Kidney epithelial cell (primary cell): ENCODE measurements at regions not wholly inside any gene's neighbourhood (a gene's known extent, or its start where the extent isn't known, plus 50 kb on each side); places are given as distances from the start of the nearest gene placed in this dataset.

Source experiments
- DNase-seq: peaks from one replicate; pipeline ENCODE4 v3.0.0-alpha.2; 2010; ENCODE audit warnings: low read depth
- H3K27me3 ChIP-seq: 2 replicates; pipeline ENCODE4 v1.6.0; 2011; ENCODE audit warnings: low read length; ENCODE audit not compliant: control insufficient read depth, insufficient read depth
- H3K36me3 ChIP-seq: 2 replicates; pipeline ENCODE4 v1.5.1; 2011; ENCODE audit warnings: low read length; ENCODE audit not compliant: control insufficient read depth, insufficient read depth
- H3K4me3 ChIP-seq: 2 replicates; pipeline ENCODE4 v1.5.1; 2011; ENCODE audit warnings: low read depth, mild to moderate bottlenecking, control low read depth, low read length
- TF ChIP-seq, protein P1 (sequence below): IDR thresholded peaks from 2 replicates; pipeline ENCODE4 v1.5.1; 2011; ENCODE audit warnings: mild to moderate bottlenecking, moderate library complexity, low read length, control low read depth, inconsistent platforms; ENCODE audit not compliant: insufficient read depth, poor library complexity, severe bottlenecking

DNA sequence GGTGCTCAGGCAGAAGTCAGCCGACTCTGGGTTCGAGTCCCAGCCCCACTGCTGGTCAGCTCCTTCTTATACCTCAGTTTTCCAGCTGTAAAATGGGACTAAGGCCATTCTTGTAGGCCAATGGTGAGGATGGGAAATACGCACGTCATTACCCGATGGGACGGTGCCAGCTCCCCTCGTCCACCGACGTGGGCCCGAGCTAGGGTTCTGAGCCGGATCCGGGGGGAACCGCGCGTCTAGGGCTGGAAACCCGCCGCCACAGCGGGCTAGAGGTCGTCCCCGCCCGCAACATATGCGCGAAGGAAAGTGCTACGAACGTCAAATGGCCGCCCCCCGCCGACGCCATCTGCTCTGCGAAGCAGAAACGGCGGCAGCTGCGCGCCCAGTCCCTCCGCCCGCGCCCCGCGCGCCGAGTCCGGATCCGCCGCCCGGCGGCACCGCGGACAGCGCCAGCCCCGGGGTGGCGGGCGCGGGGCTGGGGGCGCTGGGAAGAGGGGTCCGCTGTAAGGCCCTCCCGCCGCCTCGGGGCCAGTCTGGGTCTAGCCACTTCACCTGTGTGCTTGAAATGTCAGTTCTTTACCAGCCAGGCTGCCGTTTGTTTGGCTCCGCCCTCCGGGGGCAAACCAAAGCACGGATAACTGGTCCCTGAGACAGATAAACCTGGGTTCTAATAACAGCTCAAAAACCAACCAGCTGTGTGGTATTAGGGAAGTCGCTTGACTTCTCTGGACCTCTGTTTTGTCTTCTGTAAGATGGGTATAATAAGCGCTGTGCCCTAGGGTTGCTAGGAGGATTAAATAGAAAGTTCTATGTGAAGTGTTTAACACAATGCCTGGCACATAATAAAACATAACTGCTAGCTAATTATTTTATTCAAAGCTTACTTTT, 103.5 kb upstream of the RCN1 start:
- H3K4me3 ChIP-seq: no peak overlapping the region
- H3K36me3 ChIP-seq: no peaks in the 10 kb centered on the region
- H3K27me3 ChIP-seq: peaks cover 25% of the 10 kb centered on the region
- TF ChIP-seq, protein P1, sequence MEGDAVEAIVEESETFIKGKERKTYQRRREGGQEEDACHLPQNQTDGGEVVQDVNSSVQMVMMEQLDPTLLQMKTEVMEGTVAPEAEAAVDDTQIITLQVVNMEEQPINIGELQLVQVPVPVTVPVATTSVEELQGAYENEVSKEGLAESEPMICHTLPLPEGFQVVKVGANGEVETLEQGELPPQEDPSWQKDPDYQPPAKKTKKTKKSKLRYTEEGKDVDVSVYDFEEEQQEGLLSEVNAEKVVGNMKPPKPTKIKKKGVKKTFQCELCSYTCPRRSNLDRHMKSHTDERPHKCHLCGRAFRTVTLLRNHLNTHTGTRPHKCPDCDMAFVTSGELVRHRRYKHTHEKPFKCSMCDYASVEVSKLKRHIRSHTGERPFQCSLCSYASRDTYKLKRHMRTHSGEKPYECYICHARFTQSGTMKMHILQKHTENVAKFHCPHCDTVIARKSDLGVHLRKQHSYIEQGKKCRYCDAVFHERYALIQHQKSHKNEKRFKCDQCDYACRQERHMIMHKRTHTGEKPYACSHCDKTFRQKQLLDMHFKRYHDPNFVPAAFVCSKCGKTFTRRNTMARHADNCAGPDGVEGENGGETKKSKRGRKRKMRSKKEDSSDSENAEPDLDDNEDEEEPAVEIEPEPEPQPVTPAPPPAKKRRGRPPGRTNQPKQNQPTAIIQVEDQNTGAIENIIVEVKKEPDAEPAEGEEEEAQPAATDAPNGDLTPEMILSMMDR: no peak
- no peak for DNase-seq

DNA sequence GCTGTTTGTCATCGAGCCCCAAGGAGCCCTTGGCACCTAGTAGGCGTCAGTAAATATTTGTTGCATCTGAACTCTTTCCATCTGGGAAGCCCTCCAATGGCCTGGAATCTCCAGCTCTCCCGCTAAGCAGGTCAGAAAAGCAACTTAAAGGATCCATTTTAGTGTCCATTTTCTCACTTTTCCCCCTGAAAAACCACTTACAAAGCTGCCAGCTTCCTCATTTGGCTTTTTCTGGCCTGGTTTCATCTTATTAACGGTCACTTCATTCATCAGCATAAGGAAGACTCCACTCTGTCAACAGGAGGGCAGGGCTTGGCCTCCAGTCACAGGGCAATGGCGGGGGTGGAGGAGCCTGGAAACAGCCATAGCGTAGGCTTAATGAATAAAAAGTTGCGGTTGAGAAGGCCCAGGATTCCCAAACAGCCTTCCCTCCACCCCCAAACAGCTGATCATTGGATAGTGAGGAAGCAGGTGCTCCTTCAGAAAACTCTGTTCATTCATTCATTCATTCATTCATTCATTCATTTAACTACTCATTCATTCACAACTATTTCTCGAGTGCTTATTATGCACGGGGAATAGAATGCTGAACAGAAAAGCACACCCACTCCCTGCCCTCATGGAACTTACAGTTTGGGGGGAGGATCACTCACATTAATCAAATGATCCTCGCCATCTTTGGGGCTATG, 104.5 kb upstream of the RCN1 start:
- H3K36me3 ChIP-seq: no peaks in the 10 kb centered on the region
- TF ChIP-seq, protein P1: no peak
- no peak overlapping the region for H3K4me3 ChIP-seq
- DNase-seq: no peak
- peaks cover 25% of the 10 kb centered on the region for H3K27me3 ChIP-seq

DNA sequence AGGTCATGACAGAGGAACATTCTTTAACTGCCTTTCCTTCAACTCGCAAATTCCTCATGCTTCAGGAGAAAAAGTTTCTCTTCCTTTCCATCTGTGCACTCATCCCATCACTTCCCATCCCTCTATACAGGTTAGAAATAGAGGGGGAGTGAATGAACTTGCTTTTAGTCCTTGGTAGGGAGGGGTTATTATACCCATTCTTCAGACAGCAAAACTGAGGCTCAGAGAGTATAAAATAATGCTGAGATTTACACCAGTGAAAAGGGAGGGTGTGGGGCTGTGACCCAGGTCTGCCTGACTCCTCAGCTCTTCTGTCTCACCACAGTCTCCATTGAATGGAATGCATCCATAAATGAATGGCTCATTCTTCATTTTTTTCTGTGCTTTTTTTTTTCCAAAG, 109.4 kb upstream of the RCN1 start:
- no peaks in the 10 kb centered on the region for H3K36me3 ChIP-seq
- H3K27me3 ChIP-seq: peaks cover 4% of the 10 kb centered on the region
- DNase-seq: no peak
- TF ChIP-seq, protein P1: no peak
- H3K4me3 ChIP-seq: no peak overlapping the region

DNA sequence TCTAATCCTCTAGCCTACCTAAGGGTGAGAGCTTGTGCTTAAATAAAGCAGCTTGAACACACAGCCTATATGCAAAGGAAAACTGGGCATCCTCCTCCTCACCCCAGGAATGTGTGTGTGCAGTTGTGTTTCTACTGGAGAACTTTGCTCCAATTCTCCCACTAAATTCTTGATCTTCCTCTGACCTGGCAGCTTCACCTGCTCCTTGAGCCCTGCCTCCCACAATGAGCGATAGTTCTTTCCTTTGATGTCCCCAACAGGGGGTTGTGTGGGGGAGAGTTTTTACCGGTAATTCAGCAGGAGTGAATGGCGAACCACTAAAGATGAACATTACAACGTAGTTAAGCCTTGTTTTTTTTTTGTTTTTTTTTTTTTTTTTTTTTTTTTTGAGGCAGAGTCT, 113.5 kb upstream of the RCN1 start:
- no peak overlapping the region for H3K4me3 ChIP-seq
- H3K36me3 ChIP-seq: no peaks in the 10 kb centered on the region
- DNase-seq: no peak
- TF ChIP-seq, protein P1: no peak
- H3K27me3 ChIP-seq: no peaks in the 10 kb centered on the region

DNA sequence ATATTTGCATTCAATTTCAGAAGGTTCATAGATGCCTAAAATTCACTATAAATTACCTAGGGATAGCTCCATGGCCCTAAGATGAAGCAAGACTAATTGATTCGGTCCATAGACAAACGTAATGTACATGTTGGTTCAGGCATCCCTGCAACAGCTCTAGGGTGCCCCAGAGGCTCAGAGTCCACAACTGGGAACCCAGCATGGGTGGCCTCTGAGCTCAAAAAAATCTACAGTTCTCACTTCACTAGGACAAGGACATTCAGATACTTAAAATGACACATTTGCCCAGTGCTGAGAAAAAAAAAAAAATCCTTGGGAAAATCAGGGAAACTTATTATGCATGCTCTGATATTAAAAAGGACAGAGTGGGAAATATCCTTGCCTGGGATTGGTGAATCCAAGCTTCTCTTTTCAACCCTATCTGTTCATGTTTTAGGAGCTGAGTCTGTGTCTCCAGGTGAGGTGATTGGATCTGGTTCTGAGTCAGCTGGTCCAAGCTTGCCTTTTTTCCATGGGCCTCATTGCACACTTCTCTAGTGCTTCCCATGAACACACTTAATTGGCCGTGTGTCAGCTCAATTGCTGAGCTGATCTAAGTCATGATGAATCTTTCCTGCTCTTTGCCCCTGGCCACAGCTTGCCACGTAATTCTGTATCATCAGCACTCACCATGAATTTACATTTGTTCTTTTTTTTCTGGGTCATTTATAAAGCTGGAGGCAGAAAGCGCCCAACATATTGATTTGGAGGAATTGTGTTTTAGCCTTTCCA, 116.3 kb upstream of the RCN1 start:
- H3K4me3 ChIP-seq: no peak overlapping the region

More for the DNA sequence above, 116.3 kb upstream of the RCN1 start:
- H3K27me3 ChIP-seq: no peaks in the 10 kb centered on the region
- peak; percentile 44 for DNase-seq
- H3K36me3 ChIP-seq: no peaks in the 10 kb centered on the region
- TF ChIP-seq, protein P1: no peak
